CD4-positive, alpha-beta T cell (primary cell): ENCODE measurements at regions not wholly inside any gene's neighbourhood (a gene's known extent, or its start where the extent isn't known, plus 50 kb on each side); places are given as distances from the start of the nearest gene placed in this dataset.

Source experiments
- ATAC-seq: fragments of 200-7000 bp; cut with Tn5 transposase; one replicate; pipeline ENCODE4 v1.10.0; 2022; ENCODE audit warnings: mild to moderate bottlenecking; ENCODE audit not compliant: poor library complexity
- CTCF ChIA-PET: fragments of 350-600 bp; sonication (Branson Sonifier 250); formaldehyde crosslinking; loops from one replicate; lab custom pipeline; 2021; ENCODE audit warnings: antibody characterized with exemption, inconsistent platforms; lab: Charles Lee
- POLR2A ChIA-PET: fragments of 350-600 bp; sonication (Branson Sonifier 250); formaldehyde crosslinking; loops from one replicate; lab custom pipeline; 2021; ENCODE audit warnings: antibody characterized with exemption, inconsistent platforms; lab: Charles Lee
- DNase-seq, 14 experiments: peaks; one replicate each; pipeline ENCODE4 v3.0.0-alpha.2; 2013 to 2020; ENCODE audit warnings: mixed read lengths in 2 of 14
- H3K27ac ChIP-seq, 2 donors: one replicate each; pipeline versions ENCODE4 v1.5.1 to v1.7.0; 2013; ENCODE audit warnings: low read length in 2 of 2, low read depth in 1 of 2, mild to moderate bottlenecking in 1 of 2
- H3K27me3 ChIP-seq, 2 experiments: 1 replicate in 1 of 2; 2 replicates in 1 of 2; pipeline versions ENCODE4 v1.6.1 to v1.7.0; 2013; ENCODE audit warnings: low read length in 2 of 2, control low read depth in 1 of 2, mild to moderate bottlenecking in 1 of 2, moderate library complexity in 1 of 2; ENCODE audit not compliant: insufficient read depth in 2 of 2, control insufficient read depth in 1 of 2
- H3K36me3 ChIP-seq: one replicate; pipeline ENCODE4 v1.6.1; 2013; ENCODE audit warnings: low read length, control low read depth; ENCODE audit not compliant: insufficient read depth
- H3K4me1 ChIP-seq: one replicate; pipeline ENCODE4 v1.6.1; 2013; ENCODE audit warnings: low read length, control low read depth; ENCODE audit not compliant: insufficient read depth
- H3K4me3 ChIP-seq: one replicate; pipeline ENCODE4 v1.5.1; 2013; ENCODE audit warnings: mild to moderate bottlenecking, low read length, moderate library complexity
- H3K9me3 ChIP-seq, 2 experiments: 1 replicate in 1 of 2; 2 replicates in 1 of 2; pipeline versions ENCODE4 v1.6.1 to v1.7.0; 2013; ENCODE audit warnings: low read length in 2 of 2, mild to moderate bottlenecking in 2 of 2, control low read depth in 1 of 2, moderate library complexity in 1 of 2; ENCODE audit not compliant: control insufficient read depth in 1 of 2, insufficient read depth in 1 of 2
- H3K27ac Mint-ChIP-seq: one replicate; pipeline ENCODE4 v1.8.0; 2020; ENCODE audit warnings: mixed read lengths
- H3K27me3 Mint-ChIP-seq: one replicate; pipeline ENCODE4 v1.8.0; 2021; ENCODE audit warnings: mixed read lengths
- H3K36me3 Mint-ChIP-seq: one replicate; pipeline ENCODE4 v1.8.0; 2021; ENCODE audit warnings: low read depth, mixed read lengths
- H3K4me1 Mint-ChIP-seq: one replicate; pipeline ENCODE4 v1.8.0; 2021; ENCODE audit warnings: low read depth, mixed read lengths
- H3K4me3 Mint-ChIP-seq: one replicate; pipeline ENCODE4 v1.8.0; 2020; ENCODE audit warnings: mild to moderate bottlenecking, mixed read lengths
- H3K9me3 Mint-ChIP-seq: one replicate; pipeline ENCODE4 v1.8.0; 2020; ENCODE audit warnings: mixed read lengths
- intact Hi-C, 2 experiments: fragments of 100-400 bp; cut with DNase I in 1 of 2; cut with micrococcal nuclease in 1 of 2; formaldehyde crosslinking; loops; one replicate each; pipeline versions ENCODE4 v1.15.1 to v1.9.0; 2023 to 2025; cut with DNase I, micrococcal nuclease
- TF ChIP-seq, protein P1 (sequence below): fragments of 200-600 bp; IDR thresholded peaks from one replicate; pipeline ENCODE4 v1.8.0; 2022; ENCODE audit warnings: antibody characterized with exemption, mild to moderate bottlenecking

DNA sequence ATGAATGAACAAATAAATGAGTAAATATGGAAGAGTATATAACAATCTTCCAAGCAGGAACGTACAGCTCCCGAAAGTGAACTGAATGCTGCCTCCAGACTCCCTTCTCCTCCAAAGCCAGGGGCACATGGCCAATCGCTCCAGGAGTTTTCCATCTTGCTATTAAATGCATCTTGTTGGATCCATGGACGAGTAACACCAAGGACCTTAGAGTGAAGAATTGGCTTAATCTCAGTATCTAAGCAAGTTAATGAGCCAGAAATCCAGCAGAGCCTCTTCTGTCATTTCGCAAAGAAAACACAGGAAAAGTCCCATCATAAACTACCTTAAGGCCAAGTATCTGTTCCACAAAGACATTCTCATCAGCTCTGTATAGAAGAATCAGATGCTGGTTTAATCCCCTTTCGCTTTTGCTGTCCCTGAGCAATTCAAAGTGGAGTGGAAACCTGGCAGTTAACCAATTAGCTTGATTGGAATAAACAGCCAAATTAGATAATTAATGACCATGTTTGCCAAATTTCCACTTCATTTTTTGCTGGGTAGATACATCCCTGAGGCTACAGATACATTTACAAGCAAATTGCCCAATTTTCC lies 116.0 kb downstream of the MIS18A start:
- Histone ChIP-seq H3K36me3 (no peaks in the 10 kb centered on the region), H3K4me1 (no peaks in the 10 kb centered on the region), H3K27me3 (peaks cover 11 to 25% of the 10 kb centered on the region in 2 experiments), H3K4me3 (no peak overlapping the region), H3K9me3 (peaks cover 0 to 4% of the 10 kb centered on the region in 2 experiments), H3K27ac (no peak overlapping the region)
- peaks cover 63% of the 10 kb centered on the region for H3K27me3 Mint-ChIP-seq
- ATAC-seq = no peak
- H3K4me1 Mint-ChIP-seq = no peaks in the 10 kb centered on the region
- H3K36me3 Mint-ChIP-seq = no peaks in the 10 kb centered on the region
- intact Hi-C loops = no loop called here
- no peaks in the 10 kb centered on the region for H3K9me3 Mint-ChIP-seq
- CTCF ChIA-PET = no interaction called here
- no peak overlapping the region for H3K4me3 Mint-ChIP-seq
- no peak overlapping the region for H3K27ac Mint-ChIP-seq
- no peak for DNase-seq
- POLR2A ChIA-PET = no interaction called here
- TF ChIP-seq, protein P1, sequence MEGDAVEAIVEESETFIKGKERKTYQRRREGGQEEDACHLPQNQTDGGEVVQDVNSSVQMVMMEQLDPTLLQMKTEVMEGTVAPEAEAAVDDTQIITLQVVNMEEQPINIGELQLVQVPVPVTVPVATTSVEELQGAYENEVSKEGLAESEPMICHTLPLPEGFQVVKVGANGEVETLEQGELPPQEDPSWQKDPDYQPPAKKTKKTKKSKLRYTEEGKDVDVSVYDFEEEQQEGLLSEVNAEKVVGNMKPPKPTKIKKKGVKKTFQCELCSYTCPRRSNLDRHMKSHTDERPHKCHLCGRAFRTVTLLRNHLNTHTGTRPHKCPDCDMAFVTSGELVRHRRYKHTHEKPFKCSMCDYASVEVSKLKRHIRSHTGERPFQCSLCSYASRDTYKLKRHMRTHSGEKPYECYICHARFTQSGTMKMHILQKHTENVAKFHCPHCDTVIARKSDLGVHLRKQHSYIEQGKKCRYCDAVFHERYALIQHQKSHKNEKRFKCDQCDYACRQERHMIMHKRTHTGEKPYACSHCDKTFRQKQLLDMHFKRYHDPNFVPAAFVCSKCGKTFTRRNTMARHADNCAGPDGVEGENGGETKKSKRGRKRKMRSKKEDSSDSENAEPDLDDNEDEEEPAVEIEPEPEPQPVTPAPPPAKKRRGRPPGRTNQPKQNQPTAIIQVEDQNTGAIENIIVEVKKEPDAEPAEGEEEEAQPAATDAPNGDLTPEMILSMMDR = no peak

DNA sequence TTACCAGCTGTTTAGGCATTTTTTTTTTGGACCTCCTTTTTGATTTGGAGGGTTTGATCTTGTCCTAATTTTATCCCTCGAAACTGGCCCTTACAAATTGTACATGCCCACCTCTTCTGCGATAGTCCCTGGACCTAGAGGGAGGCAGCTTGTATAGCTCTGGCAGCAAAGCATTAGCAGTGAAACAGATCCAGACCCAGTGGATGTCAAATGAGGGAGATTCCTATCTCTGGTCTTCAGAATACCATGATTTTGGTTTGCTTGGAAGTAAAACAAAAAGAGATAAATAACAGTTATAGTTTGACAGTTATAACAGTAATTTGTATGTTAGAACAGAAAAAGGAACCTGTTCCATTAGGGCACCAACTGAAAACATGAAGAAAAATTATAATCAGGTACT lies 123.6 kb downstream of the MIS18A start:
- Mint-ChIP-seq H3K4me3 (no peak overlapping the region), H3K9me3 (no peaks in the 10 kb centered on the region), H3K36me3 (no peaks in the 10 kb centered on the region), H3K27me3 (peaks cover 9% of the 10 kb centered on the region), H3K4me1 (no peaks in the 10 kb centered on the region), H3K27ac (no peak overlapping the region)
- no peak for ATAC-seq
- H3K4me3 ChIP-seq = no peak overlapping the region
- CTCF ChIA-PET = no interaction called here
- H3K9me3 ChIP-seq = peaks cover 0 to 4% of the 10 kb centered on the region in 2 experiments
- no peak overlapping the region for H3K27ac ChIP-seq
- TF ChIP-seq, protein P1 = no peak
- H3K27me3 ChIP-seq = peaks cover 0 to 4% of the 10 kb centered on the region in 2 experiments
- DNase-seq = no peak
- H3K36me3 ChIP-seq = no peaks in the 10 kb centered on the region
- H3K4me1 ChIP-seq = no peaks in the 10 kb centered on the region
- POLR2A ChIA-PET = no interaction called here
- intact Hi-C loops = no loop called here

DNA sequence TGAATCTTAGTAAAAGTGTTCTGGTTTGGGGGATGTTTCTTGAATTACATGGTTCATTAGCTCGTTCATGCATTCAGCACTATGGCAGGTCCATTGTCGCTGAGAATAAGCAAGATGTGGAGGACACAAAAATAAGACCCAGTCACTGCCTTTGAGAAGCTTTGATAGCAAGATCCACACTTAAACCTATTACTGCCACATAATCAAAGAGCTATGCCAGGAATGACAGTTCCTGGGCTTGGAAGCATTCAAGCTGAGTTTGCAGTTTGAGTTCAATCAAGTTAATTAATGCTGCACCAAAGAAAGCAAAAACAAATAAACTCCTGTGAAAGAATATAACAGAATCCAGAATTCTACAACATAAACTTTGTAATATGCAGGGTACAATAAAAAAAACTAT lies 131.8 kb downstream of the MIS18A start:
- Mint-ChIP-seq H3K36me3 (no peaks in the 10 kb centered on the region), H3K9me3 (peaks cover 2% of the 10 kb centered on the region), H3K27me3 (peaks cover 22% of the 10 kb centered on the region), H3K27ac (no peak overlapping the region), H3K4me1 (no peaks in the 10 kb centered on the region), H3K4me3 (no peak overlapping the region)
- no peaks in the 10 kb centered on the region for H3K36me3 ChIP-seq
- DNase-seq (no peak), ATAC-seq (no peak)
- TF ChIP-seq, protein P1 = no peak
- H3K4me1 ChIP-seq = no peaks in the 10 kb centered on the region
- H3K27me3 ChIP-seq = peaks cover 0 to 2% of the 10 kb centered on the region in 2 experiments
- ChIA-PET POLR2A (no interaction called here), CTCF (no interaction called here)
- intact Hi-C loops = loop anchor here in 1 of 2 experiments (10.0 kb wide), 1 partner anchor 958 kb away; no protein-coding TSS in a partner anchor
- H3K4me3 ChIP-seq = no peak overlapping the region
- peaks cover 0 to 4% of the 10 kb centered on the region in 2 experiments for H3K9me3 ChIP-seq
- H3K27ac ChIP-seq = no peak overlapping the region
